ENCODE measurements at regions not wholly inside any gene's neighbourhood (a gene's known extent, or its start where the extent isn't known, plus 50 kb on each side); places are given as distances from the start of the nearest gene placed in this dataset.

DNA sequence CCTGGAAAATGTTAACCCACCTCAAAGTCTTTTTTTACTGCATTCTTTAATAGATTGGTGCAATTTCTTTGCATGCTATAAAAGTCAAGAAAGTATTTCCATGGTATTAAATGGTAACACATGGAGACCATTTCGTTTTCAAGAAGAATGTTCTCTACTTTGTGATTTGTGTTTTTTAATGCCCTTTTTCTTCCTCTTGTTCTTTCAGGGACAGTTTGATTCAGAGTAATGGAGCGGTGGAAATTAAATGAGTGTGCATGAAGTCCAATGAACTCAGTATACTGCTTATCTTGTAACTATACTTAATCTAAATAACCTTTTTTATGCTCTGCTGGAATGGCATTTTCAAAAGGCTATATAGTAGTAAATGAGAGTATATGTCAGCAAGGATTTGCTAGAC is 507.0 kb upstream of the CDH6 start:
- TF ChIP-seq BACH2 (CRISPR knock-in tag; IDR thresholded peaks at IDR 0.05; ENCODE audit: borderline replicate concordance): no peak
- TF ChIP-seq ZNF565 (CRISPR knock-in tag; conservative IDR thresholded peaks at IDR 0.05; ENCODE audit: low read depth): no peak
- TF ChIP-seq, protein P1, sequence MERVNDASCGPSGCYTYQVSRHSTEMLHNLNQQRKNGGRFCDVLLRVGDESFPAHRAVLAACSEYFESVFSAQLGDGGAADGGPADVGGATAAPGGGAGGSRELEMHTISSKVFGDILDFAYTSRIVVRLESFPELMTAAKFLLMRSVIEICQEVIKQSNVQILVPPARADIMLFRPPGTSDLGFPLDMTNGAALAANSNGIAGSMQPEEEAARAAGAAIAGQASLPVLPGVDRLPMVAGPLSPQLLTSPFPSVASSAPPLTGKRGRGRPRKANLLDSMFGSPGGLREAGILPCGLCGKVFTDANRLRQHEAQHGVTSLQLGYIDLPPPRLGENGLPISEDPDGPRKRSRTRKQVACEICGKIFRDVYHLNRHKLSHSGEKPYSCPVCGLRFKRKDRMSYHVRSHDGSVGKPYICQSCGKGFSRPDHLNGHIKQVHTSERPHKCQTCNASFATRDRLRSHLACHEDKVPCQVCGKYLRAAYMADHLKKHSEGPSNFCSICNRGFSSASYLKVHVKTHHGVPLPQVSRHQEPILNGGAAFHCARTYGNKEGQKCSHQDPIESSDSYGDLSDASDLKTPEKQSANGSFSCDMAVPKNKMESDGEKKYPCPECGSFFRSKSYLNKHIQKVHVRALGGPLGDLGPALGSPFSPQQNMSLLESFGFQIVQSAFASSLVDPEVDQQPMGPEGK (CRISPR knock-in tag; IDR thresholded peaks at IDR 0.05; ENCODE audit: borderline replicate concordance): no peak
- no peak for TF ChIP-seq GLIS3 (CRISPR knock-in tag; IDR thresholded peaks at IDR 0.05)
- no peak for TF ChIP-seq ZC3H10 (CRISPR knock-in tag; IDR thresholded peaks at IDR 0.05)
- TF ChIP-seq RARB (CRISPR knock-in tag; IDR thresholded peaks at IDR 0.05): no peak

Measured in SK-N-SH treated with all-trans-retinoic acid at 6 μM for 48 hours (cell line).